Prostate gland (tissue), 2 donors: ENCODE measurements at regions not wholly inside any gene's neighbourhood (a gene's known extent, or its start where the extent isn't known, plus 50 kb on each side); places are given as distances from the start of the nearest gene placed in this dataset.
"Not testable (repeated sequence)": the region's sequence is repeated elsewhere in the genome, so short reads cannot be mapped to it uniquely, and the experiment has no call there.

Experiments
- DNase-seq: peaks from one replicate; pipeline ENCODE4 v3.0.0-alpha.2; 2019; ENCODE audit warnings: low spot score
- H3K27ac ChIP-seq, 2 donors: fragments of 200-600 bp; sonication (generic); 2 replicates each; pipeline ENCODE4 v1.5.1; 2017 to 2019
- H3K27me3 ChIP-seq: fragments of 200-600 bp; sonication (generic); replicated peaks from 2 replicates; pipeline ENCODE4 v1.5.1; 2019; ENCODE audit not compliant: insufficient read depth
- H3K36me3 ChIP-seq, 2 donors: fragments of 200-600 bp; sonication (generic); 1 replicate in 1 of 2; 2 replicates in 1 of 2; pipeline versions ENCODE4 v1.5.1 to v1.8.1; 2017 to 2019
- H3K4me1 ChIP-seq: fragments of 200-600 bp; sonication (generic); replicated peaks from 2 replicates; pipeline ENCODE4 v1.5.1; 2019
- H3K4me3 ChIP-seq, 2 donors: fragments of 200-600 bp; sonication (generic); 2 replicates each; pipeline ENCODE4 v1.5.1; 2017 to 2019
- H3K9me3 ChIP-seq: fragments of 200-600 bp; sonication (generic); 2 replicates; pipeline ENCODE4 v1.5.1; 2017
- POLR2A ChIP-seq: fragments of 450-650 bp; IDR thresholded peaks from one replicate; pipeline ENCODE4 v1.6.1; 2016; ENCODE audit warnings: antibody characterized with exemption, mild to moderate bottlenecking
- POLR2AphosphoS5 ChIP-seq: sonication (generic); formaldehyde crosslinking; IDR thresholded peaks from one replicate; pipeline ENCODE4 v1.6.1; 2017; ENCODE audit warnings: antibody characterized with exemption
- WGBS: methylation state at CpG from one replicate; pipeline ENCODE4 v1.1.5; 2018; 5-methylcytosine and 5-hydroxymethylcytosine counted together
- intact Hi-C: fragments of 100-400 bp; cut with DNase I; formaldehyde crosslinking; loops from one replicate; pipeline ENCODE4 v1.14.2; 2022
- TF ChIP-seq, protein P1 (sequence below), 4 experiments: fragments of 200-600 bp in 2 of 4; fragments of 450-650 bp in 2 of 4; sonication (generic) in 2 of 4; IDR thresholded peaks; 1 replicate in 3 of 4; 2 replicates in 1 of 4; pipeline ENCODE4 v1.5.1; 2016 to 2019; ENCODE audit warnings: antibody characterized with exemption in 4 of 4, mild to moderate bottlenecking in 2 of 4, moderate library complexity in 2 of 4

DNA sequence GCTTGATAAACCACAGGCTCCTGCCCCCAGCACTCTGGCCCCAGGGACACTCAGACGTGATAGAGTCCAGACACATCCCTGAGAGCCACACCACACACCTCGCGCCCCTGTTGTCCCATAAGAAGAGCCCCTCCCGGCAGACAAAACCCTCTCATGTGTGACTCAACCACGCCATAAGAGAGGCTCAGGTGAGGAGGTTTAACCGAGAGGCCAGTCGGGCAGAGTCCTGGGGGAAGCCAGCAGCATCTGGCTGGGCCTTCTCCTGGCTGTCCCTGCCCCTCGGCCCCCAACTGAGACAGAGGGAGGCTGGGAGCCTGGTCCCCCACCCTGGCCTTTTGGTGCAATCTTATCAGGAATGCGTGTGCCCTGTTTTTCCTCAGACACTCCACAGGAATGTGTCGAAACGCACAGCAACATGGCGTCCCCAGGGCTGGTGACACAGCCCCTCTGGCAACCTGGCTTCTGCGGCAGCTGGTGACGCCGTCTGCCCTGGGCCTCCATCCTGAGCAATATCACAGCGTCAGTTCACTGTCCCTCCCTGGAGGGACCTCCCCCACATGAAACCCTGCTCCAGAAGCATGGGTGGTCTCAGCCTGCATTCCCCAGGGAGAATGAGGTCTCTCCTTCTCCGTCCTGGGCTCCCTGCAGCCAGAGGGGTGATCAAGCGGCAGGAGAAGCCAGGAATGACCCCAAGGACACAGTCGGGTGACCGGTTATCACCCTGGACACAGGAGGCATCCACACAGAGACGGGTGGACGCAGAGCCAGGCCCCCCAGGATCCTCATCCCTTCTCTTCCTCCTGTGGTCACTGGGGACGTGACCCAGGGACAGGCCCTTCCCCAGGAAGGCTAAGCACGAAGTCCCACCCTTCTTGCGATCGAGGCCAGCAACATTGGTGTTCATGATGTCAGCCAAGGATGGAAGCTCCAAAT is 156.6 kb upstream of the AFDN start:
- no peak for DNase-seq
- Histone ChIP-seq H3K4me3 (no peak overlapping the region), H3K27me3 (no peaks in the 10 kb centered on the region), H3K27ac (no peak overlapping the region), H3K4me1 (peaks cover 4% of the 10 kb centered on the region), H3K9me3 (no peaks in the 10 kb centered on the region), H3K36me3 (no peaks in the 10 kb centered on the region)
- 94% methylated on average over 26 of the region's 26 CpGs for WGBS
- intact Hi-C loops = no loop called here
- TF ChIP-seq POLR2A = no peak
- no peak for TF ChIP-seq POLR2AphosphoS5
- TF ChIP-seq, protein P1, sequence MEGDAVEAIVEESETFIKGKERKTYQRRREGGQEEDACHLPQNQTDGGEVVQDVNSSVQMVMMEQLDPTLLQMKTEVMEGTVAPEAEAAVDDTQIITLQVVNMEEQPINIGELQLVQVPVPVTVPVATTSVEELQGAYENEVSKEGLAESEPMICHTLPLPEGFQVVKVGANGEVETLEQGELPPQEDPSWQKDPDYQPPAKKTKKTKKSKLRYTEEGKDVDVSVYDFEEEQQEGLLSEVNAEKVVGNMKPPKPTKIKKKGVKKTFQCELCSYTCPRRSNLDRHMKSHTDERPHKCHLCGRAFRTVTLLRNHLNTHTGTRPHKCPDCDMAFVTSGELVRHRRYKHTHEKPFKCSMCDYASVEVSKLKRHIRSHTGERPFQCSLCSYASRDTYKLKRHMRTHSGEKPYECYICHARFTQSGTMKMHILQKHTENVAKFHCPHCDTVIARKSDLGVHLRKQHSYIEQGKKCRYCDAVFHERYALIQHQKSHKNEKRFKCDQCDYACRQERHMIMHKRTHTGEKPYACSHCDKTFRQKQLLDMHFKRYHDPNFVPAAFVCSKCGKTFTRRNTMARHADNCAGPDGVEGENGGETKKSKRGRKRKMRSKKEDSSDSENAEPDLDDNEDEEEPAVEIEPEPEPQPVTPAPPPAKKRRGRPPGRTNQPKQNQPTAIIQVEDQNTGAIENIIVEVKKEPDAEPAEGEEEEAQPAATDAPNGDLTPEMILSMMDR (IDR thresholded peaks at IDR 0.05) = no peak

DNA sequence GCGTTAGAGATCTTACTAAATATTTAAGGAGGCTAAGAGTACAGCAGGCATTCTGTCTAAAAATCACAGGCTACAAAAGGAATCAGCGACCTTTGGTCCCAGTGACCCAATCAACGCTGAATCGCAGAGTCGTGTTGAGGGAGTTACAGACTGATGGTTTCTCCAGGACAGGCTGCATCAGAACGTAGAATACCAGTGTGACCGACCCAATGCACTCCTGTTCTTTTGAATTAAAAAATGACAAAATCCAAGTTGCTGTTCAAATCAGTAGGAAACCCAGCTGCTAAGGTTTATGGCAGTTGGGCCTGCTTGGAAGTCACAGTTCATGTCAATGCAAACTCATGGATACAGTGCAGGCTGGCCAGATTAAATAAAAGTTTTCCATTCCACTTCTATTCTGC is 155.8 kb upstream of the AFDN start:
- no peaks in the 10 kb centered on the region for H3K27me3 ChIP-seq
- peaks cover 4% of the 10 kb centered on the region for H3K4me1 ChIP-seq
- no peaks in the 10 kb centered on the region for H3K9me3 ChIP-seq
- no peak for TF ChIP-seq POLR2A
- no peak for TF ChIP-seq POLR2AphosphoS5
- TF ChIP-seq, protein P1 (IDR thresholded peaks at IDR 0.05) = no peak
- WGBS = 89% methylated on average over 7 of the region's 7 CpGs
- no peak overlapping the region for H3K27ac ChIP-seq
- intact Hi-C loops = no loop called here
- no peak overlapping the region for H3K4me3 ChIP-seq
- H3K36me3 ChIP-seq = no peaks in the 10 kb centered on the region
- DNase-seq = no peak

DNA sequence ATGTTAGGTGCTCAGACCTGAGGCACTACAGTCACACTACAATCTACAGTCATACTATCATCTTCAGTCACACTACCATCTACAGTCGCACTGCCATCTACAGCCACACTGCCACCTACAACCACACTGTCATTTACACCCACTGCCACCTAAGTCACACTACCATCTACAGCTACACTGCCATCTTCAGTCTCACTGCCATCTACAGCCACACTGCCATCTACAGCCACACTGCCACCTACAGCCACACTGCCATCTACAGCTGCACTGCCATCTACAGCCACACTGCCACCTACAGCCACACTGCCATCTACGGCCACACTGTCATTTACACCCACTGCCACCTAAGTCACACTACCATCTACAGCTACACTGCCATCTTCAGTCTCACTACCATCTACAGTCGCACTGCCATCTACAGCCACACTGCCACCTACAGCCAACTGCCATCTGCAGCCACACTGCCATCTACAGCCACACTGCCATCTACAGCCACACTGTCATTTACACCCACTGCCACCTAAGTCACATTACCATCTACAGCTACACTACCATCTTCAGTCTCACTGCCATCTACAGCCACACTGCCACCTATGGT is 155.2 kb upstream of the AFDN start:
- H3K4me1 ChIP-seq, H3K27ac ChIP-seq, DNase-seq, H3K27me3 ChIP-seq, intact Hi-C loops, H3K36me3 ChIP-seq, H3K9me3 ChIP-seq, H3K4me3 ChIP-seq: not testable (repeated sequence)
- 89% methylated on average over 3 of the region's 3 CpGs for WGBS

DNA sequence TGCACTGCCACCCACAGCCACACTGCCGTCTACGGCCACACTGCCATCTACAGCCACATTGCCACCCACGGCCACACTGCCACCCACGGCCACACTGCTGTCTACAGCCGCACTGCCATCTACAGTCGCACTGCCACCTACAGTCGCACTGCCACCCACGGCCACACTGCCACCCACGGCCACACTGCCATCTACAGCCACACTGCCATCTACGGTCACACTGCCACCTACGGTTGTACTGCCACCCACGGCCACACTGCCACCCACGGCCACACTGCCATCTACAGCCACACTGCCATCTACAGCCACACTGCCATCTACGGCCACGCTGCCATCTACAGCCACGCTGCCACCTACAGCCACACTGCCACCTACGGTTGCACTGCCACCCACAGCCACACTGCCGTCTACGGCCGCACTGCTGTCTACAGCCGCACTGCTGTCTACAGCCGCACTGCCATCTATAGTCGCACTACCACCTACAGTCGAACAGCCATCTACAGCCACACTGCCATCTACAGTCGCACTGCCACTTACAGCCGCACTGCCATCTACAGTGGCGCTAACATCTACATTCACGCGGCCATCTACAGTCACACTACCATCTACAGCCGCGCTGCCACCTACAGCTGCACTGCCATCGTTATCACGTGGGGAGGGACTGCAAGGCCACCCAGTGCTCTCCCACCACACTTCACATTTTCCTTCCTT is 154.6 kb upstream of the AFDN start:
- TF ChIP-seq POLR2AphosphoS5 = no peak
- TF ChIP-seq, protein P1 (IDR thresholded peaks at IDR 0.05) = no peak
- TF ChIP-seq POLR2A = no peak
- H3K9me3 ChIP-seq = no peaks in the 10 kb centered on the region
- no peak for DNase-seq
- H3K4me1 ChIP-seq = peaks cover 4% of the 10 kb centered on the region
- intact Hi-C loops = no loop called here
- no peak overlapping the region for H3K27ac ChIP-seq
- WGBS = 94% methylated on average over 33 of the region's 33 CpGs
- no peak overlapping the region for H3K4me3 ChIP-seq
- H3K27me3 ChIP-seq = no peaks in the 10 kb centered on the region
- H3K36me3 ChIP-seq = no peaks in the 10 kb centered on the region

DNA sequence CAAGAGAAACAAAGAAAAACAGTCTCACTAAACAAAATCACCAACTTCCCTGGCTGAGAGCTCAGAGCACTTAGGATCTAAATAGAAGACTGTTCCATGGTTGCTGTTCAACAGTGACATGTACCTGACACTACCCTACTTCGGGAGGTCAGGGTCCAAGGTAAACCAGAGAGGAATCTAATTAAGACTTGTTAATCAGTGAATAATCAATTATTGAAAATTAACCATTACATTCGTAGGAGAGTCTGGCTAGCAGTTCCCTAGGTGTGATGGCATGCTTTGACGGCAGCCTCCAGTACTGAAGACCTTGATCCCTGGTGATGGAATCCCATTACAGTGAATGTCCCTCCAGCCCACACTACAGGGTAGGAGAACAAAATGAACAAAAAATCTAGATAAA is 154.0 kb upstream of the AFDN start:
- no peaks in the 10 kb centered on the region for H3K36me3 ChIP-seq
- TF ChIP-seq POLR2AphosphoS5 = no peak
- TF ChIP-seq, protein P1 (IDR thresholded peaks at IDR 0.05) = no peak
- no peak for TF ChIP-seq POLR2A
- no peak overlapping the region for H3K4me3 ChIP-seq
- peaks cover 4% of the 10 kb centered on the region for H3K4me1 ChIP-seq
- 95% methylated on average over 3 of the region's 3 CpGs for WGBS
- H3K27ac ChIP-seq = no peak overlapping the region
- H3K27me3 ChIP-seq = no peaks in the 10 kb centered on the region
- H3K9me3 ChIP-seq = no peaks in the 10 kb centered on the region
- intact Hi-C loops = no loop called here
- no peak for DNase-seq
